HCT116 (cell line): ENCODE measurements at regions not wholly inside any gene's neighbourhood (a gene's known extent, or its start where the extent isn't known, plus 50 kb on each side); places are given as distances from the start of the nearest gene placed in this dataset.

Experiments used
- ATAC-seq: fragments of 200-7000 bp; cut with Tn5 transposase; 2 replicates; pipeline ENCODE4 v1.9.1; 2020; ENCODE audit warnings: mild to moderate bottlenecking, moderate library complexity
- BruUV-seq: library from RNA; stranded (reverse); fragments of 400-500 nt; replicated peaks from 2 replicates; lab custom pipeline; 2021; lab: Mats Ljungman, UMichigan
- CTCF ChIA-PET: fragments of 300-600 bp; sonication (Branson Sonifier 250); formaldehyde crosslinking; loops from one replicate; lab custom pipeline; 2021; ENCODE audit warnings: antibody characterized with exemption; lab: Charles Lee
- POLR2A ChIA-PET: fragments of 300-600, 350-600 bp; sonication (Branson Sonifier 250); formaldehyde crosslinking; loops from one replicate; lab custom pipeline; 2021; ENCODE audit warnings: antibody characterized with exemption; lab: Charles Lee
- RAD21 ChIA-PET, 2 experiments: fragments of 300-600 bp; sonication (Branson Sonifier 250); formaldehyde crosslinking; loops; one replicate each; lab custom pipeline; 2023; ENCODE audit warnings: low total read pairs in 2 of 2; ENCODE audit not compliant: uncharacterized antibody in 2 of 2, unreplicated experiment in 2 of 2, low non-redundant PET in 1 of 2; lab: Charles Lee
- DNase-seq: peaks from one replicate; pipeline ENCODE4 v3.0.0-alpha.2; 2010; ENCODE audit warnings: low read depth, low spot score
- H2AFZ ChIP-seq: fragments of 200-600 bp; shearing (Covaris generic), sonication (generic); 2 replicates; pipeline ENCODE4 v1.6.1; 2017; ENCODE audit warnings: low read depth, mixed run types, mixed read lengths, antibody characterized with exemption, low read length; ENCODE audit not compliant: poor library complexity, severe bottlenecking
- H3K27ac ChIP-seq: 2 replicates; pipeline ENCODE4 v1.5.1; 2012; ENCODE audit warnings: low read depth, low read length
- H3K27me3 ChIP-seq: fragments of 200-600 bp; sonication (generic); 2 replicates; pipeline ENCODE4 v1.6.1; 2016; ENCODE audit warnings: mixed run types, low read length, mixed read lengths; ENCODE audit not compliant: insufficient read depth
- H3K36me3 ChIP-seq, 2 experiments: fragments of 200-500 bp in 1 of 2; fragments of 200-600 bp in 1 of 2; sonication (Bioruptor generic) in 1 of 2; sonication (generic) in 1 of 2; 2 replicates each; pipeline versions ENCODE4 v1.5.1 to v1.6.1; 2014 to 2016; ENCODE audit warnings: low read length in 2 of 2, inconsistent platforms in 1 of 2, mixed read lengths in 1 of 2, mixed run types in 1 of 2; ENCODE audit not compliant: insufficient read depth in 2 of 2, control insufficient read depth in 1 of 2
- H3K4me1 ChIP-seq, 2 experiments: fragments of 200-600 bp in 1 of 2; sonication (generic) in 1 of 2; 2 replicates each; pipeline versions ENCODE4 v1.5.1 to v1.6.1; 2012 to 2017; ENCODE audit warnings: low read length in 2 of 2, inconsistent platforms in 1 of 2, mild to moderate bottlenecking in 1 of 2, mixed read lengths in 1 of 2, mixed run types in 1 of 2, moderate library complexity in 1 of 2; ENCODE audit not compliant: insufficient read depth in 2 of 2, control insufficient read depth in 1 of 2
- H3K4me2 ChIP-seq: fragments of 200-600 bp; sonication (generic); 2 replicates; pipeline ENCODE4 v1.6.1; 2017; ENCODE audit warnings: mixed run types, low read length, mixed read lengths
- H3K4me3 ChIP-seq, 2 experiments: fragments of 200-600 bp in 1 of 2; sonication (generic) in 1 of 2; replicated peaks in 1 of 2; 2 replicates each; pipeline ENCODE4 v1.5.1; 2011 to 2016; ENCODE audit warnings: low read length in 2 of 2, control low read depth in 1 of 2, low read depth in 1 of 2, mild to moderate bottlenecking in 1 of 2, mixed read lengths in 1 of 2, mixed run types in 1 of 2
- H3K79me2 ChIP-seq: fragments of 200-600 bp; sonication (generic); 2 replicates; pipeline ENCODE4 v1.6.1; 2017; ENCODE audit warnings: mild to moderate bottlenecking, mixed run types, low read length, moderate library complexity, mixed read lengths; ENCODE audit not compliant: insufficient read depth
- H3K9ac ChIP-seq: fragments of 200-600 bp; sonication (generic); 2 replicates; pipeline ENCODE4 v1.6.1; 2016; ENCODE audit warnings: low read length, mixed read lengths
- H3K9me2 ChIP-seq: fragments of 200-600 bp; sonication (generic), shearing (Covaris generic); 2 replicates; pipeline ENCODE4 v1.6.1; 2017; ENCODE audit warnings: mixed run types, mild to moderate bottlenecking, moderate library complexity; ENCODE audit not compliant: insufficient read depth
- H3K9me3 ChIP-seq, 2 experiments: fragments of 200-500 bp in 1 of 2; fragments of 200-600 bp in 1 of 2; sonication (Bioruptor generic) in 1 of 2; sonication (generic) in 1 of 2; 2 replicates each; pipeline ENCODE4 v1.6.1; 2014 to 2017; ENCODE audit warnings: low read length in 2 of 2, mixed read lengths in 2 of 2, inconsistent platforms in 1 of 2, low read depth in 1 of 2, mild to moderate bottlenecking in 1 of 2, mixed run types in 1 of 2, moderate library complexity in 1 of 2; ENCODE audit not compliant: control insufficient read depth in 1 of 2, insufficient read depth in 1 of 2
- H4K20me1 ChIP-seq: fragments of 200-600 bp; sonication (generic), shearing (Covaris generic); 2 replicates; pipeline ENCODE4 v1.6.1; 2017; ENCODE audit warnings: mixed run types, mild to moderate bottlenecking, moderate library complexity; ENCODE audit not compliant: insufficient read depth
- ATF3 ChIP-seq: IDR thresholded peaks from 2 replicates; pipeline ENCODE4 v1.6.1; 2012
- CEBPB ChIP-seq: IDR thresholded peaks from 2 replicates; pipeline ENCODE4 v1.6.1; 2012; ENCODE audit warnings: low read depth
- EGR1 ChIP-seq: IDR thresholded peaks from 2 replicates; pipeline ENCODE4 v1.6.1; 2012; ENCODE audit warnings: low read depth
- ELF1 ChIP-seq: IDR thresholded peaks from 2 replicates; pipeline ENCODE4 v1.6.1; 2012; ENCODE audit warnings: low read depth, borderline replicate concordance
- EZH2 ChIP-seq: fragments of 200-600 bp; sonication (generic); IDR thresholded peaks from 2 replicates; pipeline ENCODE4 v1.6.1; 2017; ENCODE audit warnings: antibody characterized with exemption, mixed run types
- EZH2phosphoT487 ChIP-seq: fragments of 200-600 bp; IDR thresholded peaks from 2 replicates; pipeline ENCODE4 v1.6.1; 2018; ENCODE audit warnings: antibody characterized with exemption, borderline replicate concordance
- JUND ChIP-seq: IDR thresholded peaks from 2 replicates; pipeline ENCODE4 v1.6.1; 2012
- POLR2A ChIP-seq: IDR thresholded peaks from 2 replicates; pipeline ENCODE4 v1.7.0; 2011; ENCODE audit warnings: borderline replicate concordance; ENCODE audit not compliant: insufficient read depth, insufficient read length; ENCODE audit errors: extremely low read depth
- RAD21 ChIP-seq: IDR thresholded peaks from 2 replicates; pipeline ENCODE4 v1.6.1; 2012; ENCODE audit warnings: low read depth, mild to moderate bottlenecking
- SIN3A ChIP-seq: IDR thresholded peaks from 2 replicates; pipeline ENCODE4 v1.6.1; 2012; ENCODE audit warnings: low read depth
- SRF ChIP-seq: IDR thresholded peaks from 2 replicates; pipeline ENCODE4 v1.6.1; 2012; ENCODE audit warnings: low read depth
- ZBTB33 ChIP-seq: IDR thresholded peaks from 2 replicates; pipeline ENCODE4 v1.6.1; 2011; ENCODE audit warnings: mild to moderate bottlenecking, low read length, moderate library complexity; ENCODE audit not compliant: insufficient replicate concordance; ENCODE audit errors: extremely low read depth
- intact Hi-C: fragments of 100-400 bp; cut with micrococcal nuclease; formaldehyde crosslinking; loops from 2 replicates; pipeline ENCODE4 v1.10.0; 2022

- POLR2A ChIA-PET = no interaction called here
- Histone ChIP-seq H3K36me3 (no peaks in the 10 kb centered on the region), H2AFZ (no peak overlapping the region), H3K4me1 (no peaks in the 10 kb centered on the region), H3K79me2 (no peaks in the 10 kb centered on the region), H3K9ac (no peak overlapping the region), H3K4me3 (no peak overlapping the region), H3K4me2 (no peak overlapping the region), H3K27ac (no peak overlapping the region), H3K9me3 (peaks cover 5 to 14% of the 10 kb centered on the region in 2 experiments; a peak in 2 of 4 replicates), H3K27me3 (no peaks in the 10 kb centered on the region), H4K20me1 (no peaks in the 10 kb centered on the region), H3K9me2 (no peaks in the 10 kb centered on the region)
- RAD21 ChIA-PET = no interaction called here
- CTCF ChIA-PET = no interaction called here
- no TSS peak for BruUV-seq
- ATAC-seq = no peak
- intact Hi-C loops = no loop called here
- no peak for DNase-seq
- TF ChIP-seq CEBPB (no peak), EZH2phosphoT487 (no peak), EZH2 (no peak), SIN3A (no peak), EGR1 (no peak), SRF (no peak)
Observed at GRCh38 chr7:69187824-69188333, 410.4 kb upstream of the AUTS2 start.

GRCh38 chr7:69189406-69189805 is 408.9 kb upstream of the AUTS2 start:
- Histone ChIP-seq H3K9ac (no peak overlapping the region), H3K79me2 (no peaks in the 10 kb centered on the region), H3K27me3 (no peaks in the 10 kb centered on the region), H2AFZ (no peak overlapping the region), H4K20me1 (no peaks in the 10 kb centered on the region), H3K27ac (no peak overlapping the region), H3K36me3 (no peaks in the 10 kb centered on the region), H3K9me3 (peaks cover 12 to 21% of the 10 kb centered on the region in 2 experiments; a peak in 2 of 4 replicates), H3K4me1 (no peaks in the 10 kb centered on the region), H3K4me3 (no peak overlapping the region), H3K4me2 (no peak overlapping the region), H3K9me2 (no peaks in the 10 kb centered on the region)
- intact Hi-C loops = no loop called here
- ChIA-PET CTCF (no interaction called here), POLR2A (no interaction called here), RAD21 (no interaction called here)
- TF ChIP-seq ZBTB33 (no peak), RAD21 (no peak), ATF3 (no peak), JUND (no peak), EZH2phosphoT487 (no peak), POLR2A (no peak), ELF1 (no peak)
- no TSS peak for BruUV-seq
- ATAC-seq = no peak
- DNase-seq = no peak
